ENCODE measurements at regions not wholly inside any gene's neighbourhood (a gene's known extent, or its start where the extent isn't known, plus 50 kb on each side); places are given as distances from the start of the nearest gene placed in this dataset.

DNA sequence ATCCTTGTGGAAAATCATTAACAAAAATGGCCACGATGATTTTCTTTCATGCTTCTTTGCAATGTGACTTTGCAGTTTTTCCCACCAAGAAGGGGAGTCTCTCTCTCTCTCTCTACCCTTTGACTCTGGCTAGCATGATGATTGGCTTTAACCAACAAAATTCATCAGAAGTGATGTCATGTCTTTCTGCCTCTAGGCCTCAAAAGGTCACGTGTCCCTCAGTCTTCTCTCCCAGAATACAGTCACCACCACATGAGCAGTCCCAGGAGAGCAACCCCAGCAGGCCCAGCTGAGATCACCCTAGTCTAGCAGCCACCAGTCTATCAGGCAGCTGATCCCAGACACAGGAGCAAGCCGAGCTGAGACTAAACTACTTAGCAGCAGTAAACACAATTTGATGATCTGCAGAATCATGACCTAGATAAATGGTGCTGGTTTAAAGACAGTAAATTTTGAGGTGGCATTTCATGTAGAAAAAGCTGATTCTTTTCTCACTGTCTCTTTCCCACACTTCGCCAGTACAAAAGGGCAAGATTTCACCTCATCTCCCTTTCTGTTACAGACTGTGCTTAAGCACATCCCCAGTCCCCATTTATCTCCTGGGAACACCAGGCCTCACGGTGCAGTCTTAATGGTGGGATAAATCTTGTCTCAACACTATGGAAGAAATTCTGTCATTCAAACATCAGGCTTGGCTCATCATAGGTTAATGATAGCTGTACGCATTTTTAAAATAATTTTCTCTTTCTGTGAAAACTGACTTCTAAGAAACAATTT, 132.7 kb downstream of the SCG2 start:
- TF ChIP-seq, protein P1, sequence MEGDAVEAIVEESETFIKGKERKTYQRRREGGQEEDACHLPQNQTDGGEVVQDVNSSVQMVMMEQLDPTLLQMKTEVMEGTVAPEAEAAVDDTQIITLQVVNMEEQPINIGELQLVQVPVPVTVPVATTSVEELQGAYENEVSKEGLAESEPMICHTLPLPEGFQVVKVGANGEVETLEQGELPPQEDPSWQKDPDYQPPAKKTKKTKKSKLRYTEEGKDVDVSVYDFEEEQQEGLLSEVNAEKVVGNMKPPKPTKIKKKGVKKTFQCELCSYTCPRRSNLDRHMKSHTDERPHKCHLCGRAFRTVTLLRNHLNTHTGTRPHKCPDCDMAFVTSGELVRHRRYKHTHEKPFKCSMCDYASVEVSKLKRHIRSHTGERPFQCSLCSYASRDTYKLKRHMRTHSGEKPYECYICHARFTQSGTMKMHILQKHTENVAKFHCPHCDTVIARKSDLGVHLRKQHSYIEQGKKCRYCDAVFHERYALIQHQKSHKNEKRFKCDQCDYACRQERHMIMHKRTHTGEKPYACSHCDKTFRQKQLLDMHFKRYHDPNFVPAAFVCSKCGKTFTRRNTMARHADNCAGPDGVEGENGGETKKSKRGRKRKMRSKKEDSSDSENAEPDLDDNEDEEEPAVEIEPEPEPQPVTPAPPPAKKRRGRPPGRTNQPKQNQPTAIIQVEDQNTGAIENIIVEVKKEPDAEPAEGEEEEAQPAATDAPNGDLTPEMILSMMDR (IDR thresholded peaks at IDR 0.05; ENCODE audit: low read depth, low read length): no peak
- in situ Hi-C loops (cut with HindIII; ENCODE audit: low sequenced_read_pairs): no loop called here
- H3K4me3 ChIP-seq (ENCODE audit: low read depth, low read length): no peak overlapping the region
- peak; percentile 71 for DNase-seq (ENCODE audit: low read depth, low spot score)

DNA sequence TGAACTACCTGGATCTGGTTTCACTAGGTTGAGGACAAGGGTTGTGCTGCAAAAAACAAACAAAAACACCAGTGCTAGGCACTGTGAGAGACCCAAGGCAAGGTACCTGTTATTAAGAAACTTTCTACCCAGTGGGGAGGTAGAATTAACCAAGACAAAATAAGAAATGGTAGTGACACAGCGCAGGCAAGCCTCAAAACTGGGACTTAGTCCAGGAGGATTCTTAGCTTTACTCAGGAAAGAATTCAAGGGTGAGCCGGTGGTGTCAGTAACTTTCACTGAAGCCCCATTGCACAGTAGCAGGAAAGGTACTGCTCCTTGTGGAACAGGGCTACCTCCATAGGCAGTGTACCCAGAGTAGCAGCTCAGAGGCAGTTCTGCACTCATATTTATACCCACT, 131.6 kb downstream of the SCG2 start:
- DNase-seq (ENCODE audit: low read depth, low spot score): no peak
- TF ChIP-seq, protein P1 (IDR thresholded peaks at IDR 0.05; ENCODE audit: low read depth, low read length): no peak
- no peak overlapping the region for H3K4me3 ChIP-seq (ENCODE audit: low read depth, low read length)
- in situ Hi-C loops (cut with HindIII; ENCODE audit: low sequenced_read_pairs): no loop called here

DNA sequence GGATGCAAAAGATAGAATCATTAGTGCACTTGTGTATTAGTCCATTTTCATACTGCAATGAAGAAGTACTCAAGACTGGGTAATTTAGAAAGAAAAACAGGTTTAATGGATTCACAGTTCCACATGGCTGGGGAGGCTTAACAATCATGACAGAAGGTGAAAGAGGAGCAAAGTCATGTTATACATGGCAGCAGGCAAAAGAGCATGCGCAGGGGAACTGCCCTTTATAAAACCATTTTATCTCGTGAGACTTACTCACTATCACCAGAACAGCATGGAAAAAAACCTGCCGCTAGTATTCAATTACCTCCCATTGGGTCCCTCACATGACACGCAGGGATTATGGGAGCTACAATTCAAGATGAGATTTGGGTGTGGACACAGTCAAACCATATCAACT, 129.4 kb downstream of the SCG2 start:
- DNase-seq (ENCODE audit: low read depth, low spot score): no peak
- TF ChIP-seq, protein P1 (IDR thresholded peaks at IDR 0.05; ENCODE audit: low read depth, low read length): no peak
- in situ Hi-C loops (cut with HindIII; ENCODE audit: low sequenced_read_pairs): no loop called here
- H3K4me3 ChIP-seq (ENCODE audit: low read depth, low read length): no peak overlapping the region

DNA sequence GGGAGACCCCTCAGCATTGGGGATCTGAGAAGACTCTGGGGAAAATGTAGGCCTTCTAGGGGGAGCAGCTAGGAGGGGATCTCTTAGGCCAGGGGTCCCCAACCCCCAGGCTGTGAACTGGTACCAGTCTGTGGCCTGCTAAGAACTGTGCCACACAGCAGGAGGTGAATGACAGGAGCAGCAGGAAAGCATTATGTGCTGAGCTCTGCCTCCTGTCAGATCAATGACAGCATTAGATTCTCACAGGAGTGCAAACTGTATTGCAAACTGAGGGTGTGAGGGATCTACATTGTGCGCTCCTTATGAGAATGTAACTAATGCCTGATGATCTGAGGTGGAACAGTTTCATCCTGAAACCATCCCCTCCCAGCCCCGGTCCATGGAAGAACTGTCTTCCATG, 127.3 kb downstream of the SCG2 start:
- TF ChIP-seq, protein P1 (IDR thresholded peaks at IDR 0.05; ENCODE audit: low read depth, low read length): no peak
- in situ Hi-C loops (cut with HindIII; ENCODE audit: low sequenced_read_pairs): no loop called here
- no peak for DNase-seq (ENCODE audit: low read depth, low spot score)
- no peak overlapping the region for H3K4me3 ChIP-seq (ENCODE audit: low read depth, low read length)

DNA sequence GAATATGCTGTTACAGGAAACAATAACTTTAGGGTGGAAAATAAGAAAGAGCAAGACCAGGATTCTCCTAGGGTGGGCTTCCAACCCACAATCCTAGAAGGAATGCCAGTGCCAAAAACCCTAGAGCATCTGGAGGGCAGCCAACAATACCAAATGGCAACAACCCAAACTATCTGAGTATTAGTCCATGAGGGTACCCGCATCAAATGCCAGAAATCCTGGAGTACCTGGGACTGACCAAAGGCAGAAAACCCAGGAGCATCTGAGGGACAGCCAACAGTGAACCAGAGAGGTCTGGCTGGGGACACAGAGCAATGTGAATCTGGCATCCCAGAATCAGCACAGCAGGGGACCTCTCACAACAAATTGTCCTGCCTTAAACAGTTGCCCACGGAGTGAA, 126.3 kb downstream of the SCG2 start:
- in situ Hi-C loops (cut with HindIII; ENCODE audit: low sequenced_read_pairs): no loop called here
- TF ChIP-seq, protein P1 (IDR thresholded peaks at IDR 0.05; ENCODE audit: low read depth, low read length): no peak
- H3K4me3 ChIP-seq (ENCODE audit: low read depth, low read length): no peak overlapping the region
- no peak for DNase-seq (ENCODE audit: low read depth, low spot score)

DNA sequence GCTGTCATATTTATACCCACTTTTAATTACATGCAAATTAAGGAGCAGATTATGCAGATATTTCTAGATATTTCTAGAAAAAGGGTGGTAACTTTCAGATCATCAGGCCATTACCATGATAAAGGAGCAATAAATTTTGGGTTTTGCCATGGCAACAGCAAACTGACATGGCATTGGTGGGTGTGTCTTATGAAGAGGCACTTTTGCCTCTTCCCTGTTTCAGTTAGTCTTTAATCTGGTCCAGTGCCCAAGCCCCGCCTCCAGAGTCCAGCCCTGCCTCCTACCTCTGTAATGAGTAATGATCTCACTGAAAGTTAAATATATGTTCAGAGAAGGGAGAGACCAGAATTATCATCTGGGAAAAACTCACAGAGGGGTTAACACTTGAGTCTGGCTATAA, 124.8 kb downstream of the SCG2 start:
- TF ChIP-seq, protein P1 (IDR thresholded peaks at IDR 0.05; ENCODE audit: low read depth, low read length): no peak
- H3K4me3 ChIP-seq (ENCODE audit: low read depth, low read length): no peak overlapping the region
- no peak for DNase-seq (ENCODE audit: low read depth, low spot score)
- in situ Hi-C loops (cut with HindIII; ENCODE audit: low sequenced_read_pairs): no loop called here
